HG03469 (cell line): ENCODE measurements at regions not wholly inside any gene's neighbourhood (a gene's known extent, or its start where the extent isn't known, plus 50 kb on each side); places are given as distances from the start of the nearest gene placed in this dataset.
"Not testable (repeated sequence)": the region's sequence is repeated elsewhere in the genome, so short reads cannot be mapped to it uniquely, and the experiment has no call there.

Experiments
- ATAC-seq: cut with Tn5 transposase; IDR thresholded peaks from one replicate; pipeline ENCODE4 v1.9.1; 2021; ENCODE audit warnings: mild to moderate bottlenecking, moderate library complexity, moderate number of reproducible peaks; ENCODE audit not compliant: unreplicated experiment

DNA sequence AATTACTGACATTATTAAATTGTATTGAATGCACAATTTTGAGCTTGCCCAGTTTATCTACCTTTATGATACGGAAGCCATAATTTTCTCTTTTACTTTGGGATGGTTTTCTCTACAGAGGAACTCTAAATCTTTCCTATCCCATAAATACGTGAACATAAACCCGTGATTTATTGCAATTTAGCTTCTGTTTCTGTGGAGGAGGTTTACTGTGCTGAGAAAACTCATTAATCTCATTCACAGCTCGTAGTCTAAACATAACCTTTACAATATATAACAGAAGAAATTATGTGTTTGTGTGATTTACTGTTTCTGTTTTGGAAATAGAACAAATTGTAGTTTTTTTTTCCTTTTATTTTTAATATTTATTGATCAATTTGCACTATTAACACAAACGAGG is 207.1 kb upstream of the PCDH9 start:
- ATAC-seq = no peak

GRCh38 chr13:67421475-67421874 is 191.3 kb upstream of the PCDH9 start:
- no peak for ATAC-seq

- ATAC-seq = no peak
Observed at GRCh38 chr13:67416047-67416925, 186.2 kb upstream of the PCDH9 start.

DNA sequence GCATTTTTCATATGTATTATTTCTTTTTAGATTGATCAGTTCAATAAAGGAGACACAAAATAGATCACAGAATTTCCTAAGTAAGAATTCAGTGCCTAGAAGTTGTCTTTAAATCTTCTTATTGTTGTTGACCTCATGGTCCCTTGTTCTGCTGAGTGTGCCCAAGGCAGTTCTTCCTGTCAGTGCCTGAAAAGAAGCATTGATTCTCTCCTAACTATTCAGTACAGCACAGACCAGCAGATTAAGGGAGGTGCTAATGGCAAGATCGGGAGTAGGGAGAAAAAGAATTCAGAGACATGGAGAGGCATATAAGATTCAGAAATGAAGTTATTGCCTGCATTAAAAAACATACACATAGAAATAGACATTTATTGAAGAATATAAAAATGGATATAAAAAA is 180.5 kb upstream of the PCDH9 start:
- no peak for ATAC-seq

DNA sequence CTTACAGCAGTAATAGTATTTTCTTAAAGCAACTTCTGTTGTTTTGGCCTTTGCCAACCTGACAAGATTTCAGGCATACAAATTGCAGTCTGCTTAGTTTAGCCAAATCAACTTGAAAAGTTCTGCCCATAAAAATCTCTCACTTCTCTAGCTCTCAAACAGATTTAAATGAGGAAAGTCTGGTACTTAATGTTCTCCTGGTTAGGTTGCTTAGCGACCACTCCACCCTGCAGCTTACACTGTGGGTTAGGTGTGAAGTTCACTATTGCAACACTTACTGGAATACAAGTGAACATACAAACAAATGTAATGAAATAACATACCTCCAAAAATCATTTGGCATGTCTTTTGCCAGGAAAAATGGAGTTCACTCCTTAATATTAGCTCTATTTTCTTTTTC is 178.7 kb upstream of the PCDH9 start:
- no peak for ATAC-seq

- ATAC-seq = no peak
Observed at GRCh38 chr13:67402546-67402945, 172.4 kb upstream of the PCDH9 start.

DNA sequence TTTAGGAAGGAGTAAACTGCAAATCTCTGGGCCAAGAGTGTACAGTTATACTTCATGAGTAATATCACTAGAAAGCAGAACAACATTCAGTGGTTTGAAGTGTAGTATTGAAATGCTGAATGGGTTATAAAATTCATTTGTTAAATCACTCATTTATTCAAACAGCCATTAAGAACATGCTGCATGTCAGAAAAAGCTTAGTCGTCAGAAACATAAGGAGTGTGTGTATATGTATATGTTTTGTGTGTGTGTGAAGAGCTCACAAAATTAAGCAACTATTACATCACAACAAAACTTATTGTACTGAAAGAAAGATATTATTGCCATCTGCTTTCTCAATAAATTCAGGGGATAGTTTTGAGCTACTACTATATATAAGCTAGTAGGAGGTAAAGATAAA is 165.4 kb upstream of the PCDH9 start:
- no peak for ATAC-seq

DNA sequence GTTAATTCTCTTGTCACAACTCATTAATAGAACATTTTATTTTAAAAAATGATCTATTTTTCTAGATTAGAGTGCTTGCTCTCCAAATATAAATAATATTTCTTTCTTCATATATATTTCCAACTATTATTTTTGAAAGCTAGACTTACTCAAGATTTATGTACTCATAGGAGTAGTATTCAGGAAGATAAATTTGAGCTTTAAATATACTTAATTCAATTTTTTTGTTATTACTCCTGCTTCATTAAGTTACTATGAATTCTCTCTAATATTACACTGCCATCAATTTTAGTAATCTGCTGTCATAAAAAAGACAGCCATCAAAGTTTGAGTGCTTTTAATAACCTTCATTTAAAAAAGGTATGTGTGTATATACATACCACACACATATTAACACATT is 161.9 kb upstream of the PCDH9 start:
- no peak for ATAC-seq

- no peak for ATAC-seq
Observed at GRCh38 chr13:67390462-67391086, 160.4 kb upstream of the PCDH9 start.

DNA sequence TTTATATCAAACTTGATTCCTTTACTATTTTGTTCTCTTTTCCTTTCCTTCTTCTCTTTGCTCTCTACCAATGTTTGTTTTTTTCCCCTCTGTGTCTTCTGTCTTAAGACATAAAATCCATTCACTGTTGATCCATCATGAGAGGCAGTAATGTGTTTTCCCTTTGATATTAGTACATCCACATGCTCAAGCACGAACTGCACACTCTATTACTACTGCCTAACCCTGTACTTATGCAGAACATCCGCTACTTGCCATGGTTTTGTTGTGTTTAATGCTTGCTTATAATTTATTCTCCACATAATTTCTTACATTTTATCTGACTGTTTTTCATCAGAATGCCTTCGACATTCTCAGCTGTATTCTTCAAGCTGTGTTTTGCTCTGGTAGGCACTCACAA is 159.0 kb upstream of the PCDH9 start:
- ATAC-seq = no peak

DNA sequence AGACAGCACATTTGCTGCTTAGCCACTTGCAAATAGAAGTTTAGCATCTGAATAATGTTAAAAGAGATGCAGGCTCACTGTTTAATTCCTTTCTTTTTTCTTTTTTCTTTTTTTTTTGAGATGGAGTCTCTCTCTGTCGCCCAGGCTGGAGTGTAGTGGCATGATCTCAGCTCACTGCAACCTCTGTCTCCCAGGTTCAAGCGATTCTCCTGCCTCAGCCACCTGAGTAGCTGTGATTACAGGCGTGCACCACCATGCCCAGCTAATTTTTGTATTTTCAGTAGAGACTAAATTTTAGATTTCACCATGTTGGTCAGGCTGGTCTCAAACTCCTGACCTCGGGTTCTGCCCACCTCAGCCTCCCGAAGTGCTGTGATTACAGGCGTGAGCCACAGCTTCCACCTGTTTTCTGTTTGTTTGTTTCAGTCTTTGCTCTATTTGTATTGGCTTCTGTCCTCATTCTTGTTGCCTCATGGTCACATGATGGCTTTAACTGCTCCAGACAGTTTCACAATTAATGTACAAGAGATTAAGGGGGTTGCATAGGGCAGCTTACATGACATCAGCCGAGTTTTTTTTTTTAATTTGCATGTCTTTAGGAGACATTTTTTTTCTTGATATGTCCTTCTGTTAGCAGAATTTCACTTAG is 153.1 kb upstream of the PCDH9 start:
- ATAC-seq = not testable (repeated sequence)

DNA sequence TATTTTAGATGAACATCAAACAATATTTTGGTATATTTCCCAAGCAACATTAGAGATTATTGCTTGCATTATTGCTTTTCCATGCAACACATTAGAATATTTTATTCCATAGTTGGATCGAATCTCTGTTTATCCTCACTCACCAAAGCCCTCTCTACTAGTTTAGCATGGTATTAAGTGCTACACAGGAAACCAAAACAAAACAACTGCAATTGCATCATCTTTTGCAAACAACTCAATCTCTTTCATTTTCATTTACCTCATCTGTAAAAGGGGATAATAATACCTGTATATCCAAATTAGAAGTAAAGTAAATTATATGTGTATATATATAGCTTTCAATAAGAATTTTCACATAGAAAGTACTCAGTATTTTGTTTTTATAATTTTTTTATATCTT is 147.8 kb upstream of the PCDH9 start:
- ATAC-seq = no peak

DNA sequence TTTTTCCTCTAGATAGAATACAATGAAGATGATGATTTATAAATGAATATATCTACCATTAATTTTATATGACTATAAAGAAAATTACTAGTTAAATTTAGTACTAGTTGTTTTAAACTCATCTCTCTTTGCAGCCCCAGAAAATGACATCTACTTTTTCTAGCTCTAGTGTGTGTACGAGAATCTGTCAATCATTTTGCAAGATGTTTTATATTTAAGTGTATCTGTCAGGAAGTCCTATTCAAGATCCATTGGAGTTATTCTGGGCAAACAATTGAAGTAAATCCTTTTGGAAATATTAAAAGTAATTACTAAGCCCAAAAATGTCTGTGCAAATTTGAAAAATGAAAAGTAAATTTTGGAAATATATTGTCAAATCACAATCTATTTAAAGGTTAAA is 144.3 kb upstream of the PCDH9 start:
- ATAC-seq = no peak

- ATAC-seq = no peak
Observed at GRCh38 chr13:67372868-67373464, 142.8 kb upstream of the PCDH9 start.

DNA sequence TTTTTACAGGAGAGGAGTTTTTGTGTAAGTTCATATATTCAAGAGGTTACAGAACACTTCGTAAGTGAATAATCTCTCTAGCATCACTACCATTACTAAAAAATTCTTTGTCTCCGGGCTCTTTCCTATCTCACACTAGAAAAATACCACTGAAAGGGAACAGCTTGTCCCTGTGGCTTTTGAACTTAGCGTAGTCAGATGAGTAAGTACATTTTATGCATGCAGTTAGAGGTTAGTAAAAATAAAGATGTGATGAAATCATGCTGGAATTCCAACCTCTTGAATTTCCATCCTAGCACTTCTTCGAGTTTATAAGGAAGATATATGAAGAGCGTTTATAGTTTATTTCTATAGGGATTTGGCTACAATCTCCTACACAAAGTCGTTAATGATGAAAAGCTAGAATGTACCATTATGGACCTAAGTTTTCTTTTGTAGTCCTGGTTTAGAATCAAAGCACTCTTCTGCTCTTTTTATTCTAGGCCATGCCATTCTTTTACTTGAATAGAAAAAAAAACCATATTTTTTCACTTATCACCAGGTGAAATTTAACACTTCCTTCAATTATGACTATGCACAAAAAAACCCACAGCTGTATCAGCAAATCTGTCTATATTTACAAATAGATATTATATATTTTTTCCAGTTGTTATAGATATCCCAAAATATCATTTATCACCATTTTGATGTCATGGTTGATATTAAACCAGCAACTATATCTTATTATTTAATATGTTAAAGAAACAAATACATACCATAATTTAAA is 139.9 kb upstream of the PCDH9 start:
- ATAC-seq = no peak

DNA sequence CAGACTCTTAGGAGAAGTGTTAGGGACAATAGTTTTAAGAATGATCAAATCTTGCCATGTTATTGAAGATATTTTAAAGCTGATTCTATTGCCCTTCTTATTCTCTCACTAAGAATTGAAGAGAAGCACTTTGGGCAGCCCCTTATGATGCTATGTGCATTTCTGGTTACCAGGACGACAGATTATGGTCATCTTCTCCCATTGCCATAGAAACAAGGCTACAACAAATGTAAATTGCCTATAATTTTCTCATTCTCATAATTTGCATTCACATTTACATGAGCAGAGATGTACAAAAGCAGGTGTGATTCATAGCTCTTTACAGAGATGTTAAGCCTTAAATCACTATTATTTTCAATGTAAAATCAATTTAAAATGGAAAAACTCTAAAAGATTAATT is 137.3 kb upstream of the PCDH9 start:
- ATAC-seq = no peak

- ATAC-seq = no peak
Observed at GRCh38 chr13:67366533-67366932, 136.4 kb upstream of the PCDH9 start.

DNA sequence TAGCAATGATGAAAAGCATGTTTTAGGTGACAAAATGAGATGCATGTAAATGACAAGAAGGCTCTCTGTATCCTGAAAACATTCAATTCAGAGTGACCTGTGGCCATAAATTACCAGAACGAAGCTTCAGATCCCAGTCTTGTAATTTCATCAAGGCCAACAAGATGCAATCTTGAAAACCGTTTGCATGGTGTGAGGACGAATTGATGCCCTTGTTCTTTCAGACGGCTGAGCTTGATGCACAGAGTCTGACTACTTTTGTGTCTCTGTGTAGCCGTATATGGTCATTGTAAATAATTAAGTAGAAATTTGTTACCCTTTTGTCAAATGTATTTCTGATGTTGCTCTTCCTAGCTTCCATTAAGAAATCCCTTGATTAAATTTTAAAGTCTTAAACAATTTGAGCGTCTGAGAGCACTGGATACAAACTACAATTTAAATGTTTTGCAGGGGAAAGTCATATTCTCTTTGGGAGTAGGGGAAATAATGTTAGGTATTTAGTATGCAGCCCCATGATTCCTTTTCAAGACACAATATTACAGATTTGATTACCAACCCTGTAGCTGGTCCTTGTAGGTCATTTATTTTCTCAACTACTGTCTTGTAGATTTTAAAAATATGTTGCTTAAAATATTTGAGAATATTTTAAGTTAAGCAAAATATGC is 125.8 kb upstream of the PCDH9 start:
- ATAC-seq = no peak

GRCh38 chr13:67353941-67354340 is 123.8 kb upstream of the PCDH9 start:
- ATAC-seq = no peak

- ATAC-seq = no peak
Observed at GRCh38 chr13:67353031-67353430, 122.9 kb upstream of the PCDH9 start.
